Neural progenitor cell (in vitro differentiated cells): ENCODE measurements at regions not wholly inside any gene's neighbourhood (a gene's known extent, or its start where the extent isn't known, plus 50 kb on each side); places are given as distances from the start of the nearest gene placed in this dataset.

Source experiments
- DNase-seq: peaks from one replicate; pipeline ENCODE4 v3.0.0-alpha.2; 2016; ENCODE audit warnings: low spot score
- H2AFZ ChIP-seq: fragments of 200-600 bp; sonication (generic); replicated peaks from 2 replicates; pipeline ENCODE4 v1.6.1; 2016; ENCODE audit warnings: antibody characterized with exemption
- H3F3A ChIP-seq: fragments of 200-600 bp; sonication (generic); 2 replicates; pipeline ENCODE4 v1.6.1; 2016; ENCODE audit warnings: antibody characterized with exemption, low read depth
- H3K27ac ChIP-seq: fragments of 200-600 bp; sonication (generic); 2 replicates; pipeline ENCODE4 v1.5.1; 2016; ENCODE audit warnings: mild to moderate bottlenecking
- H3K27me3 ChIP-seq: fragments of 200-600 bp; sonication (generic); 2 replicates; pipeline ENCODE4 v1.6.1; 2016; ENCODE audit warnings: mild to moderate bottlenecking, moderate library complexity
- H3K36me3 ChIP-seq: fragments of 200-600 bp; sonication (generic); 2 replicates; pipeline ENCODE4 v1.5.1; 2016
- H3K4me1 ChIP-seq: fragments of 200-600 bp; sonication (generic); 2 replicates; pipeline ENCODE4 v1.6.1; 2016; ENCODE audit warnings: mixed run types
- H3K4me2 ChIP-seq: fragments of 200-600 bp; sonication (generic); 2 replicates; pipeline ENCODE4 v1.6.1; 2016
- H3K4me3 ChIP-seq: fragments of 200-600 bp; sonication (generic); 2 replicates; pipeline ENCODE4 v1.5.1; 2016
- H3K79me2 ChIP-seq: fragments of 200-600 bp; sonication (generic); 2 replicates; pipeline ENCODE4 v1.6.1; 2016; ENCODE audit warnings: low read depth
- H3K9ac ChIP-seq: fragments of 200-600 bp; sonication (generic); 2 replicates; pipeline ENCODE4 v1.6.1; 2016
- H3K9me3 ChIP-seq: fragments of 200-600 bp; sonication (generic); 2 replicates; pipeline ENCODE4 v1.5.1; 2016; ENCODE audit warnings: low read depth
- H4K20me1 ChIP-seq: fragments of 200-600 bp; sonication (generic); 2 replicates; pipeline ENCODE4 v1.6.1; 2016; ENCODE audit warnings: low read depth
- H3K27ac Mint-ChIP-seq: 3 replicates; pipeline ENCODE4 v1.8.0; 2021; ENCODE audit warnings: mixed read lengths
- H3K27me3 Mint-ChIP-seq: 2 replicates; pipeline ENCODE4 v1.8.0; 2022; ENCODE audit warnings: low read depth, mild to moderate bottlenecking, inconsistent platforms, moderate library complexity, mixed read lengths; ENCODE audit not compliant: insufficient read depth
- H3K36me3 Mint-ChIP-seq: 3 replicates; pipeline ENCODE4 v1.8.0; 2021; ENCODE audit warnings: mixed read lengths
- H3K4me1 Mint-ChIP-seq: 3 replicates; pipeline ENCODE4 v1.8.0; 2021; ENCODE audit warnings: mixed read lengths
- H3K4me3 Mint-ChIP-seq: 3 replicates; pipeline ENCODE4 v1.8.0; 2021; ENCODE audit warnings: mild to moderate bottlenecking, moderate library complexity, mixed read lengths
- H3K9me3 Mint-ChIP-seq: 3 replicates; pipeline ENCODE4 v1.8.0; 2020; ENCODE audit warnings: mixed read lengths
- CTCF ChIP-seq: fragments of 200-600 bp; sonication (generic); IDR thresholded peaks from 2 replicates; pipeline ENCODE4 v1.5.1; 2017; ENCODE audit warnings: antibody characterized with exemption, mild to moderate bottlenecking
- EZH2 ChIP-seq: fragments of 200-600 bp; sonication (generic); IDR thresholded peaks from 2 replicates; pipeline ENCODE4 v1.6.1; 2017; ENCODE audit warnings: antibody characterized with exemption, mild to moderate bottlenecking, moderate library complexity
- EZH2phosphoT487 ChIP-seq: fragments of 200-600 bp; sonication (generic); IDR thresholded peaks from 2 replicates; pipeline ENCODE4 v1.6.1; 2017; ENCODE audit warnings: antibody characterized with exemption

GRCh38 chrX:63913719-63914118 is 128.7 kb upstream of the ARHGEF9 start:
- Histone ChIP-seq H3K4me3 (no peak overlapping the region), H3K9me3 (peaks cover 6% of the 10 kb centered on the region), H3K79me2 (no peaks in the 10 kb centered on the region), H3K9ac (no peak overlapping the region), H3K36me3 (no peaks in the 10 kb centered on the region), H4K20me1 (no peaks in the 10 kb centered on the region), H3K4me1 (no peaks in the 10 kb centered on the region), H2AFZ (no peak overlapping the region), H3K4me2 (no peak overlapping the region), H3K27ac (no peak overlapping the region), H3F3A (no peaks in the 10 kb centered on the region), H3K27me3 (no peaks in the 10 kb centered on the region)
- H3K27me3 Mint-ChIP-seq, result no peaks in the 10 kb centered on the region
- no peak overlapping the region for H3K4me3 Mint-ChIP-seq
- H3K27ac Mint-ChIP-seq, result no peak overlapping the region
- no peaks in the 10 kb centered on the region for H3K4me1 Mint-ChIP-seq
- DNase-seq, result no peak
- peaks cover 25% of the 10 kb centered on the region for H3K9me3 Mint-ChIP-seq
- no peak for TF ChIP-seq EZH2phosphoT487
- TF ChIP-seq EZH2, result no peak
- no peak for TF ChIP-seq CTCF
- H3K36me3 Mint-ChIP-seq, result no peaks in the 10 kb centered on the region

GRCh38 chrX:63889001-63889400 is 104.0 kb upstream of the ARHGEF9 start:
- no peak overlapping the region for H3K4me3 ChIP-seq
- Mint-ChIP-seq H3K4me3 (no peak overlapping the region), H3K27ac (no peak overlapping the region), H3K4me1 (no peaks in the 10 kb centered on the region), H3K36me3 (no peaks in the 10 kb centered on the region), H3K27me3 (peaks cover 2% of the 10 kb centered on the region), H3K9me3 (peaks cover 25% of the 10 kb centered on the region)
- H3K4me2 ChIP-seq, result no peak overlapping the region
- H3K9me3 ChIP-seq, result peaks cover 8% of the 10 kb centered on the region
- no peaks in the 10 kb centered on the region for H3F3A ChIP-seq
- TF ChIP-seq EZH2 (no peak), EZH2phosphoT487 (no peak), CTCF (no peak)
- H3K27me3 ChIP-seq, result no peaks in the 10 kb centered on the region
- no peaks in the 10 kb centered on the region for H4K20me1 ChIP-seq
- H3K9ac ChIP-seq, result no peak overlapping the region
- no peak overlapping the region for H2AFZ ChIP-seq
- no peaks in the 10 kb centered on the region for H3K79me2 ChIP-seq
- H3K27ac ChIP-seq, result no peak overlapping the region
- no peak for DNase-seq
- no peaks in the 10 kb centered on the region for H3K4me1 ChIP-seq
- H3K36me3 ChIP-seq, result no peaks in the 10 kb centered on the region

GRCh38 chrX:63884821-63885790 is 100.1 kb upstream of the ARHGEF9 start:
- H3K79me2 ChIP-seq, result no peaks in the 10 kb centered on the region
- H3K36me3 ChIP-seq, result no peaks in the 10 kb centered on the region
- no peak overlapping the region for H3K9ac ChIP-seq
- H3K27ac Mint-ChIP-seq, result no peak overlapping the region
- no peaks in the 10 kb centered on the region for H3K4me1 ChIP-seq
- H3K9me3 ChIP-seq, result no peaks in the 10 kb centered on the region
- H2AFZ ChIP-seq, result no peak overlapping the region
- no peaks in the 10 kb centered on the region for H4K20me1 ChIP-seq
- no peak overlapping the region for H3K4me3 Mint-ChIP-seq
- no peak overlapping the region for H3K4me3 ChIP-seq
- no peak for DNase-seq
- H3K27me3 Mint-ChIP-seq, result peaks cover 2% of the 10 kb centered on the region
- no peak overlapping the region for H3K4me2 ChIP-seq
- peaks cover 16% of the 10 kb centered on the region for H3K9me3 Mint-ChIP-seq
- no peak overlapping the region for H3K27ac ChIP-seq
- no peaks in the 10 kb centered on the region for H3K36me3 Mint-ChIP-seq
- H3K27me3 ChIP-seq, result no peaks in the 10 kb centered on the region
- H3K4me1 Mint-ChIP-seq, result no peaks in the 10 kb centered on the region
- TF ChIP-seq CTCF (no peak), EZH2phosphoT487 (no peak), EZH2 (no peak)
- H3F3A ChIP-seq, result no peaks in the 10 kb centered on the region
